ENCODE measurements at regions not wholly inside any gene's neighbourhood (a gene's known extent, or its start where the extent isn't known, plus 50 kb on each side); places are given as distances from the start of the nearest gene placed in this dataset.
A peak's percentile ranks its signal among the peaks of the same experiment; 100 is the strongest.
"Not testable (repeated sequence)": the region's sequence is repeated elsewhere in the genome, so short reads cannot be mapped to it uniquely, and the experiment has no call there.

DNA sequence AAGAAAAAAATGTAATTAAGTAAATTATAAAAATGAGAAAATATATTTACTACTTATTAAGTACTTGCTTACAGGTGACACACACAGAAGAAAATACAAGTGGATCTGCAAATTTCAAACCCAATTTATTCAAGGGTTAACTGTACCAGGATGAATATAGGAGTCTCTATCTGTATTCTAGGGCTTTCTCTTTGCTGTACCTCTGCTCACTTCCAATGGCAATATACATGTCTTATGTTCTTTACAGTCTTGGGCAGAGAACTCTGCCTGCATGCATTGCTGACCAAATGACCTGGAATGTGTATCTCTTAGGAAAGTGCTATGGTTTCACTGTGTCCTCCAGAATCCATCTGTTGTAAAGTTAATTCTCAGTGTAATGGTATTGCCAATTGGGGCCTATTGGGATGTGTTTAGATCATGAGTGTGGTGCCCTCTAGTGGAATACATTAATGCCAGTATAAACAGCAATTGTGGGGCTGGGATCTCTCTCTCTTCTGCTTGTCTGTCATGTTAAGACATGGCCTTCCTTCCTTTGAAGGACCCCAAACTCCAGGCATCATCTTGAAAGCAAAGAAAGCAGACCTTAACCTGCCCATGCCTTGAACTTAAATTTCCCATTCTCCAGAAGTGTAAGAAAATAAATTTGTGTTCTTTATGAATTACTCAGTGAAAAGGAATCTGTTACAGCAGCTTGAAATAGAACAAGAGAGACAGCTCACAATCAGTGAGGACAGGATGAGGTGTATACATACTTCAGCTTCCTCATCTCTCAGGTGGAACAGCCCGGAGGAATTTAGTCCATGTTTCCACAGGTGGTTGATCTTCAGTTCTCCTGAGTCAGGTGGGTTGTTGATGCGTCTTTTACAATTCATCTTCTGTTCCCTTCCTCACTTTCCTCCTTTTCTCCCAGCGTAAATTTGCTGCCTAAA lies 356.9 kb downstream of the RPIA start:
- POLR2A ChIA-PET (ENCODE audit: low non-redundant PET); CTCF ChIA-PET; H3K27ac ChIP-seq: not testable (repeated sequence)
- DNase-seq (ENCODE audit: low spot score), result peak; percentile 13
- TF ChIP-seq, protein P1, sequence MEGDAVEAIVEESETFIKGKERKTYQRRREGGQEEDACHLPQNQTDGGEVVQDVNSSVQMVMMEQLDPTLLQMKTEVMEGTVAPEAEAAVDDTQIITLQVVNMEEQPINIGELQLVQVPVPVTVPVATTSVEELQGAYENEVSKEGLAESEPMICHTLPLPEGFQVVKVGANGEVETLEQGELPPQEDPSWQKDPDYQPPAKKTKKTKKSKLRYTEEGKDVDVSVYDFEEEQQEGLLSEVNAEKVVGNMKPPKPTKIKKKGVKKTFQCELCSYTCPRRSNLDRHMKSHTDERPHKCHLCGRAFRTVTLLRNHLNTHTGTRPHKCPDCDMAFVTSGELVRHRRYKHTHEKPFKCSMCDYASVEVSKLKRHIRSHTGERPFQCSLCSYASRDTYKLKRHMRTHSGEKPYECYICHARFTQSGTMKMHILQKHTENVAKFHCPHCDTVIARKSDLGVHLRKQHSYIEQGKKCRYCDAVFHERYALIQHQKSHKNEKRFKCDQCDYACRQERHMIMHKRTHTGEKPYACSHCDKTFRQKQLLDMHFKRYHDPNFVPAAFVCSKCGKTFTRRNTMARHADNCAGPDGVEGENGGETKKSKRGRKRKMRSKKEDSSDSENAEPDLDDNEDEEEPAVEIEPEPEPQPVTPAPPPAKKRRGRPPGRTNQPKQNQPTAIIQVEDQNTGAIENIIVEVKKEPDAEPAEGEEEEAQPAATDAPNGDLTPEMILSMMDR (conservative IDR thresholded peaks at IDR 0.05; ENCODE audit: low read depth), result peak; percentile 53

DNA sequence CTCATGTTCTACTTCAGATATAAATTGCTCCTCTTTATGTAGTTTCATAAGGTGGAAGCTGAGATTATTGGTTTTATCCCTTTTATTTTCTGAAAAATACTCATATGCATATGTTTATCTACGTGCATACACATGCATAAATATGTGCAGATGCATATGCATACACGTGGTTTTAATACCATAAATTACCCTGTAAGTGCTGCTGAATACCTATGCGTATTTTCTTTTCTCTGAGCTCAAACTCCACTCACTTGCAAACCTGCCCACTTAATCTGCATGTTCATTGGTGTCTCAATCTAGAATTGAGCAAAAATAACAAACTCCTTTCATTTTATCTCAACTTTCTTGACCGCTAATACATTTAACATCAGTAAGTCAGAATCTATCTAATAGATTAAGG lies 367.1 kb downstream of the RPIA start:
- CTCF ChIA-PET; POLR2A ChIA-PET (ENCODE audit: low non-redundant PET); DNase-seq (ENCODE audit: low spot score); H3K27ac ChIP-seq: not testable (repeated sequence)

DNA sequence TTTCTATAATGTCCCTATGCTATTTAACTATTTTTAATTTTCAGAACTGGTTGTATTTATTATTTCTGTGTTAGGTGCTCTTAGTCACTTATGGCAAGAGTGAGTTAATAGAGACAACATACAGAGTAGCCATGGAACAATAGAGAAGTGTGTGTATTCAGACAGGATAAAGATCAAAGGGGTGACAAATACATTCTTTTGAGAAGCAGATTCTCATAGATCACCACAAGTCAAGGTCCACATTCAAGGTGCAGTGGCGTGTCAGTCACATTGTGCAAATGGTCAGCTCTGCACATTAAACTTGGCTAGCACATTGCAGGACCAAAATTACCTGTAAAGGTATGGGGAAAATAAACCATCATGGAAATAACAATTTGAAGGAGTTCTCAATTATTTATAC lies 369.7 kb downstream of the RPIA start:
- POLR2A ChIA-PET (ENCODE audit: low non-redundant PET); H3K27ac ChIP-seq; CTCF ChIA-PET; DNase-seq (ENCODE audit: low spot score): not testable (repeated sequence)

DNA sequence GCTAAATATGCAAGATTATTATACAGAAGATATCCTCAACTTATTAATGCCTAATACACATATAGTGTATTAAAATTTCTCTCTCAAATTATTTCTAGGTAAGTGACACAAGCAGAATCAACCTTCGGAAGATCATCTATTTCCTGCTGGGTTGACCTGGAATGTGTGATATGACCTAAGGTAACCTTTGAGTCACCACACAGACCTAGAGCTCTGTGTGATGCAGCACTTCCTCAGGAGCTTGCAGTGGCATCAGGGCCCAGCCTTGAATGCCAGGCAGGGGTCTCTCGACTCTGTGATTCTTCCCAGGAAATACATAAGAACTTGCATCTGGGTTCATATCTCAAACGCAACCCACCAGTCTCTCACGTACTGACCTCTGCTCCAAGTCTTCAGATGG lies 385.3 kb downstream of the RPIA start:
- H3K27ac ChIP-seq; CTCF ChIA-PET; POLR2A ChIA-PET (ENCODE audit: low non-redundant PET): not testable (repeated sequence)
- peak; percentile 0 for DNase-seq (ENCODE audit: low spot score)

DNA sequence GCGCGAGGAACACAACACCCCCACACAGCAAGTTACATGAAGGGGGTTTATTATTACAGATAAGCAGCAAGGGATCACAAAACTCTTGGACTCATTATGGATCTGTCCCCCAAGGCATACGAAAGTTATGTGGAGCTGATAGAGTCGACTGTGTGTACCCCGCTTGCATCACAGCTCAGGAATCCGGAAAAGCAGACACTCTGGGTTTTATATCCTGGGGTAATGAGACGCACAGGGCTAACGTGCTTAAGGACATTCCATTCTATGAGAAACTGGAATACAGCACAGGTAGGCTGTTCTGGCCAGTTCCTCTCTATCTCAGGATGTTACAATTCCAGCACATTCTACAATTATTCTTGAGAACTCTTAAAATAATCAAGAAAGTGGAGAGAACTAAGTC lies 401.4 kb downstream of the RPIA start:
- CTCF ChIA-PET, result not testable (repeated sequence)

DNA sequence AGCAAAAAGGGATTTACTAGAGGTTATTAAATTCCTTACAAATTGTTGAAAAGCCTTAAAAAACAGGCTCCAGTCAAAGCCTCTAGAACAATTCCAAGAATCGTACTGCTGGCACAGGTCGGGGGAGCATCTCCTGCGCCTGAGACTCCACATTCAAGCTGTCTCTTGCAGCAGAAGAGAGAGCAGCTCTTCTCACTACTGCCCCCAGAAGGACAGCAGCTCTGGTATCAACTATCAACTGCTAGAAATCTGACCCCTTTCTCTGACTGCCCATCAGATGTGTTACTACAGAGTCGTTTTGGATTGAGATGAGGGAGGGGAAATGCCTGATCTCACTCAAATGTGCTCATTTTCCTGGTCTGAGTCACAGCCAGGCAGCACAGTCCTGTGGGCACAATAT lies 403.6 kb downstream of the RPIA start:
- POLR2A ChIA-PET (ENCODE audit: low non-redundant PET); H3K27ac ChIP-seq; CTCF ChIA-PET; DNase-seq (ENCODE audit: low spot score): not testable (repeated sequence)

More for the DNA sequence above, 401.4 kb downstream of the RPIA start:
- DNase-seq (ENCODE audit: low spot score); H3K27ac ChIP-seq; POLR2A ChIA-PET (ENCODE audit: low non-redundant PET): not testable (repeated sequence)

DNA sequence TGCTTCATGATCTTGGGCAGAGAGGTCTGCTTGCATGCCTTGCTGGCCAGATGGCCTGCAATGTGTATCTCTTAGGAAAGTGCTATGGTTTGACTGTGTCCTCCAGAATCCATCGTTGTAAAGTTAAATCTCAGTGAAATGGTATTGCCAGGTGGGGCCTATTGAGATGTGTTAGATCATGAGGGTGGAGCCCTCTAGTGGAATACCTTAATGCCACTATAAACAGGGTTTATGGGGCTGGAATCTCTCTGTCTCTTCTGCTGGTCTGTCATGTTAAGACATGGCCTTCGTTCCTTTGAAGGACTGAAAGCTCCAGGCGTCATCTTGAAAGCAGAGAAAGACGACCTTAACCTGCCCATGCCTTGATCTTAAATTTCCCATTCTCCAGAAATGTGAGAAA lies 411.1 kb downstream of the RPIA start:
- DNase-seq (ENCODE audit: low spot score); POLR2A ChIA-PET (ENCODE audit: low non-redundant PET); H3K27ac ChIP-seq; CTCF ChIA-PET: not testable (repeated sequence)

DNA sequence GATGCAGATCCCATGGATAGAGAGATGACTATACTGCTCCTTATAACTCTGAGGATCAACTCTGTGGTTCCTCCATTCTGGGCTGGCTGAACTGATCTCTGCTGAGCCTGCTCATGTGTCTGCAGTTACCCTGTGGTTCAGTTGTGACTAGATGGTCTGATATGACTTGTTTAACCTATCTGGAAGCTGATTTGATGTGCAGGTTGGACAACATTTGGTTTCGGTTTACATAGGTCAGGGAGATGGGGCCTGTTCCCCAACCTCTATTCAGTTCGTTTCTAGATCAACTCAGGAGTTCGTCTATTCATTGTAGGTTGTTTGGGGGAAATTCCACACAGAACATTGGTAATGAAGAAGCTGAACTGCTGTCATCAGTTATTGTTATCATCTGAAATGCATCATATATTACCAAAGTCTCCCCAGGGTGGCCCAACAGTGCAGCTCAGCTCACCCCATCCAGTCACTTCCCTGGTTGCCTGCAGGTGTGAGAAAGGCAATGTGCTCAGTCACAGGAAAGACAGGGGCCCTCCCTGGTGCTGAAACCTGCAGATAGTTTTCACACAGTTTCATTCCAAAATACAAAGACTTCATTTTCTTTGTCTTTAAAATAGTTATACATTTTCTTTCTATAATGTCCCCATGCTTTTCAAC lies 415.0 kb downstream of the RPIA start:
- DNase-seq (ENCODE audit: low spot score); POLR2A ChIA-PET (ENCODE audit: low non-redundant PET); H3K27ac ChIP-seq; CTCF ChIA-PET: not testable (repeated sequence)

DNA sequence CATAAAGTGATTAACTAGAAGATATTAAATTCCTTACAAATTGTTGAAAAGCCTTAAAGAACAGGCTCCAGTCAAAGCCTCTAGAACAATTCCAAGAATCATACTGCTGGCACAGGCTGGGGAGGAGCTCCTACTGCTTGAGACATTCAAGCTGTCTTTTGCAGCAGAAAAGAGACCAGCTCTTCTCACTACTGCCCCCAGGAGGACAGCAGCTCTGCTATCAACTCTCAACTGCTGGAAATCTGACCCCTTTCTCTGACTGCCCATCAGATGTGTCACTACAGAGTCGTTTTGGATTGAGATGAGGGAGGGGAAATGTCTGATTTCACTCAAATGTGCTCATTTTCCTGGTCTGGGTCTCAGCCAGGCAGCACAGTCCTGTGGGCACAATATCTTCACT lies 421.0 kb downstream of the RPIA start:
- DNase-seq (ENCODE audit: low spot score); POLR2A ChIA-PET (ENCODE audit: low non-redundant PET); CTCF ChIA-PET; H3K27ac ChIP-seq: not testable (repeated sequence)

DNA sequence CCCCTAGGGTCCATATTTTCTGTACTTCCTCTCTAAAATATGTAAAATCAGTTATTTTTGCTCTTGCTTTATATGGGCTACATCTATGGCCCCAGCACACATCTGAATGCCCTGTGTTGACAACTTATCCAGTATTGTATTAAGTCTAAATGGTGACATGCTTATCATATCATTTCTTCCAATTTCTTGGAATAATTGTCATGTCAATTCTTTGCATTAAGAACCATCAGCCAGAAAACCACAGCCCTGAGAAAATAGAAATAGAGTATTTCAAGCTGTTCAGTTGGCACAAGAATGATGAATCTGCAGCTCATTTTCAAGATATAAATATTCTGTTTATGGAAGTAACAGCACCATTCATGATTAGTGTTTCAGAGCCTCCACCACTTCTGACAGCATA lies 421.8 kb downstream of the RPIA start:
- POLR2A ChIA-PET (ENCODE audit: low non-redundant PET); H3K27ac ChIP-seq; CTCF ChIA-PET; DNase-seq (ENCODE audit: low spot score): not testable (repeated sequence)

DNA sequence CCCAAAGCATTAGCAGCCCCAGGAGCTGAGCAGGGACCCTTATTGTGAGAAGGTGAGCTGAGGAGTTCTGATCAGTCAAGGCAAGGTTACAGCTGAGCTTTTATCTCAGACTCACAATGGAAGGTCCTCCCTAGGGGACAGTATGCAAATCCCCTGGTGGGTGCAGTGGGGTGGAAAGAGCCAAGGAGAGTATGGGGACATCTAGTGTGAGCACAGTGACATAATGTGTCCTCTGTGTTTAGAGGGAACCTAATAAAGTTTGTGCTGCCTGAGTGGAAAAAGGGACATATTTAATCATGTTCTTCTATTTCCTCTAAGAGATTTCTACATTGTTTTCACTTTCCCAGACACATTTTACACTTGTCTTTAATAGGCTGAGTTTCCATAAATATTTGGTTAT lies 438.0 kb downstream of the RPIA start:
- DNase-seq (ENCODE audit: low spot score); H3K27ac ChIP-seq; POLR2A ChIA-PET (ENCODE audit: low non-redundant PET); CTCF ChIA-PET: not testable (repeated sequence)

DNA sequence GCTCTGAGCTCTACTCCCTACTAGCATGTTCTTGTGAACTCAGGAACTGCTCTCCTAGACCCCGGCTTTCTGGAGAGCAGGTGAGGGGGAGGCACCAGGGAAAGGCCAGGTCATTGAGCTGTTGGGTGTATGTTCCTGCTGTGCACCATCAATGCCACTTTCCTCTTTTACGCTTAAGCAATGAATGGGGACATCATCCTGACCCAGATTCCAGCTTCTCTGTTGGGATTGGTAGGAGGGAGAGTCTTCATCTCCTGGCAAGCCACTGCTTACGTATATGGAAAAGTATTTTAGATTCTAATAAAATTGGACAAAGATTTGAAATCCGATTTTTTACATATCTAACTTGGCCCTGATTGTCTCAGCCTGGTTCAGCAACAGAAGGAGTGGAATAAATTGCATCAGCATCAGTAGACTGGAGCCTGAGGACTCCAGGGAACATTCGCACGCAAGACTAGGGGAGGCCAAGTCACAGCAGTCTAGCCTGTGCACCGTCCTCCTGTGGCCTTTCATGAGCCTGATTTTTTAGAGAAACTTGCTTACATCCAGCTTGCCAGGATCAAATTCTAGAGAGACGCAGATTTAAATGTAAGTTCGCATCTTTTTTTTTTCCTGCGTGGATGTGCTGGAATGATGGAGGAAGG lies 439.3 kb downstream of the RPIA start:
- DNase-seq (ENCODE audit: low spot score); H3K27ac ChIP-seq; POLR2A ChIA-PET (ENCODE audit: low non-redundant PET); CTCF ChIA-PET: not testable (repeated sequence)

DNA sequence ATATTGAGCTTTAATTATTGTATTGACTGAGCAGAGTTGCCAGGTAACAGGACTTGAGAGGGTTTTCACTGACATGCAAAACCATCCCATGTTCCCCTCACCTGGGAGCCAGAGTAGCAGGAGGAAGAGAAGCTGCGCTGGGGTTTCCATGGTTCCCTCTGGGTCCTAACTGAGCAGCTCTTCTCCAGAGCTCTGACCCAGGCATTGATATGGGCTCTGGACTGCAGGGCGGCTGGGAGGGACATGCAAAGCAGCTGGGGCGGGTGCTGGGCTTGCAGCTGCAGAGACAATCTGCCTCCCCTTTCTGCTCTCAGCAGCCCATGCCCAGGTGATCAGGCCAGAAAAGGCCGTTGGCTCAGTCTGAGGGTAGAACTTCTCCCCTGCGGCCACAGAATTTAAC lies 451.5 kb downstream of the RPIA start:
- CTCF ChIA-PET; H3K27ac ChIP-seq; POLR2A ChIA-PET (ENCODE audit: low non-redundant PET); DNase-seq (ENCODE audit: low spot score): not testable (repeated sequence)

DNA sequence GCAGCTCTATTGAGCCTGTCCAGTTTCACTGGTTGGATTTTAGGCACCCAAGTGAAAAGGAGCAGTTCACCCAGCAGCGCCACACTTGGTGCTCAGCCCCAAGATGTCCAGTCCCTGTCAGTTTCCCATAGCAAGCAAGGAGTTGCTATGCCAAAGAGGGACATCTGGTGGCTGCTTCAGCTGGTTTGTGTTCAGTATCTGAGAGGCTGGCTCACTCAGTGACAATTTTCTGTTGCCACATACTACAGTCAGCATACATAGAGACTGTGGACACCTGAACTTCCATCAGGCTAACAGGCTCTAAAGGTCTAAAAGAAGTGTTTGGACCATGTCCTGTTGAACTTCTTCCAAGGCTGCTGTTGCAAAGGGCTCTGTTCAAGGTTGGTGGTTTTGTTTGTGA lies 453.9 kb downstream of the RPIA start:
- POLR2A ChIA-PET (ENCODE audit: low non-redundant PET); H3K27ac ChIP-seq; CTCF ChIA-PET; DNase-seq (ENCODE audit: low spot score): not testable (repeated sequence)

DNA sequence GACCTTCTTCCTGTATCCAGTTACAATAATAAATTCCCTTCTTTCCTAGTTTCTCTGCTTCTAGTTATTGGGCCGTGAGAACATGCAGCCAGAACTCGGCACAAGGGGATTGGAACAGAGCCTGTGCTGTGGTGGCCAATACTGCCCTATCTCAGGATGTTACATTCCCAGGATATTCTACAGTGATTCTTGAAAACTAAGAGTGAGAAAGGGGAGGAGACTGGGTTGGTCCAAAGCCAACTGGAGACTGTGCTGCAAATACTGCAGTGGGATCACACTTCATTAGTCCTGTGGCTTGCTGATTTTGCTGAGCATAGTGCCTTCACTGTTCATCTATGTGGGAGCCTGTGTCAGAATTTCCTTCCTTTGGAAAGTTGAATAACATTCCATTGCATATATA lies 456.8 kb downstream of the RPIA start:
- POLR2A ChIA-PET (ENCODE audit: low non-redundant PET); H3K27ac ChIP-seq; DNase-seq (ENCODE audit: low spot score); CTCF ChIA-PET: not testable (repeated sequence)

DNA sequence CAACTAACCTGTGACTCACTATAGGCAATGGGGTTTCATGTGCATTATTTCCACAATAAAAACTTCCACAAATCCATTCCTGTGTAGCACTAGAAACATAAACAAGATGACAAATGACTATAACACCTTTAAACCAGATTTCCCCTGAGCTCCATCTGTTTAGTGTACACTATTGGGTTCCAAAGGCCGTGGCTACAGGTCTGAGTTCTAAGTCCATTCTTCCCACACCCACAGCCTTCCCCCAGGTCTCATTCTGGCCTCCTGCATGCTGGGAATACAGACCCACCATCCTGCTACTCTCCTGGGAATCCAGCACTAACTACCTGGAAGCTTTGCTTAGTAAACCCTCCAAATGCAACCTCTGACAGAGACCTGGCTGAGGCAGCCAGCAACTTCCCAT lies 460.2 kb downstream of the RPIA start:
- CTCF ChIA-PET; H3K27ac ChIP-seq; POLR2A ChIA-PET (ENCODE audit: low non-redundant PET); DNase-seq (ENCODE audit: low spot score): not testable (repeated sequence)

Data from RWPE1 (cell line).